ENCODE measurements at regions not wholly inside any gene's neighbourhood (a gene's known extent, or its start where the extent isn't known, plus 50 kb on each side); places are given as distances from the start of the nearest gene placed in this dataset.

DNA sequence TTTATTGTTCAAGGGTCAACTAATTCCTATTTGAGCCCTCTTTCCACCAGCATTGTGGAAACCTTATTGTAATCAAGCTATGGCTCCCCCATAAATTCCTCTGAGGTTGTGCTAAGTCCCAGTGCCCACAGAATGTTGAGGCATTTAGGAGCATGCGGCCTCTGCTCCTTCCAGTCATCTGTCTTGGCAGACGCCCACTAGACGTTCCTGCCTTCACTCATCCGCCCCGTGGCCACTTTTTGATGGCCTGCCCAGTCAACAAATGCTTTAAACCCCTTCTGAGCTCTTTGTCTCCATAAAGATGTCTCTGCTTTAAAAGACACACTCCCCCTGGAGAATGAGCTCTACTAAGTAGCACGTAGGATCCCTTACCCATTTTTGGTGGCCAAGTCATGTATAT lies 104.7 kb downstream of the GAS1 start:
- no peak for DNase-seq
- no peaks in the 10 kb centered on the region for H3K9me3 ChIP-seq
- H3K4me3 ChIP-seq, result no peak overlapping the region
- no peaks in the 10 kb centered on the region for H3K27me3 ChIP-seq (replicated peaks in 1 of 7)
- TF ChIP-seq POLR2A (IDR thresholded peaks at IDR 0.05), result no peak
- no peak for TF ChIP-seq POLR2AphosphoS5 (IDR thresholded peaks at IDR 0.05)
- TF ChIP-seq, protein P1, sequence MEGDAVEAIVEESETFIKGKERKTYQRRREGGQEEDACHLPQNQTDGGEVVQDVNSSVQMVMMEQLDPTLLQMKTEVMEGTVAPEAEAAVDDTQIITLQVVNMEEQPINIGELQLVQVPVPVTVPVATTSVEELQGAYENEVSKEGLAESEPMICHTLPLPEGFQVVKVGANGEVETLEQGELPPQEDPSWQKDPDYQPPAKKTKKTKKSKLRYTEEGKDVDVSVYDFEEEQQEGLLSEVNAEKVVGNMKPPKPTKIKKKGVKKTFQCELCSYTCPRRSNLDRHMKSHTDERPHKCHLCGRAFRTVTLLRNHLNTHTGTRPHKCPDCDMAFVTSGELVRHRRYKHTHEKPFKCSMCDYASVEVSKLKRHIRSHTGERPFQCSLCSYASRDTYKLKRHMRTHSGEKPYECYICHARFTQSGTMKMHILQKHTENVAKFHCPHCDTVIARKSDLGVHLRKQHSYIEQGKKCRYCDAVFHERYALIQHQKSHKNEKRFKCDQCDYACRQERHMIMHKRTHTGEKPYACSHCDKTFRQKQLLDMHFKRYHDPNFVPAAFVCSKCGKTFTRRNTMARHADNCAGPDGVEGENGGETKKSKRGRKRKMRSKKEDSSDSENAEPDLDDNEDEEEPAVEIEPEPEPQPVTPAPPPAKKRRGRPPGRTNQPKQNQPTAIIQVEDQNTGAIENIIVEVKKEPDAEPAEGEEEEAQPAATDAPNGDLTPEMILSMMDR (IDR thresholded peaks at IDR 0.05 in 8 of 11, conservative IDR thresholded peaks at IDR 0.05 in 3 of 11), result no peak
- H3K27ac ChIP-seq, result no peak overlapping the region
- no peaks in the 10 kb centered on the region for H3K36me3 ChIP-seq
- H3K4me1 ChIP-seq, result no peaks in the 10 kb centered on the region
- intact Hi-C loops (cut with DNase I; ENCODE audit: low total_unique reads), result no loop called here
- 71 to 79% (median 74%) methylated on average over 6 of the region's 6 CpGs for WGBS, 5 donors

DNA sequence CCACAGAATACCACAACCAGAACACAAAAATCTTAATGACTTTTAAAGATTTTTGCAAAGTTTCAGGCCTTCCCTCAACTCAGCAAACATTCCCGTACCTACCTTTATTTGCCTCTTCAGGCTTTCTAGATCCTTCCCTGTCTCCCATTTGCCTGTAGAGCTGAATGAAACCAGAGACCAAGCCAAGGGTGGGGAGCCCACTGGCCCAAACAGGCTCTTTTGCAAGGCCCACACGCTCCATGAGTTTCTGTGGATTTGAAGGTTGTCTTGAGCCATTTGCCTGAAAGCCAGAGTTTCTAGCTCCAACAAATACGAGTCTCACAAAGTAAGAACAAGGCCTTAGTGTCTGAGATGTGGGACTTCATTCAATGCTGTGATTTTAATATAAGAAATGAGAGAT lies 107.8 kb downstream of the GAS1 start:
- Histone ChIP-seq H3K9me3 (no peaks in the 10 kb centered on the region), H3K27me3 (replicated peaks in 1 of 7) (no peaks in the 10 kb centered on the region), H3K4me1 (no peaks in the 10 kb centered on the region), H3K4me3 (no peak overlapping the region), H3K27ac (no peak overlapping the region), H3K36me3 (no peaks in the 10 kb centered on the region)
- 80 to 87% (median 82%) methylated on average over 3 of the region's 3 CpGs for WGBS, 5 donors
- no peak for TF ChIP-seq POLR2AphosphoS5 (IDR thresholded peaks at IDR 0.05)
- no peak for TF ChIP-seq POLR2A (IDR thresholded peaks at IDR 0.05)
- intact Hi-C loops (cut with DNase I; ENCODE audit: low total_unique reads), result no loop called here
- DNase-seq, result no peak

DNA sequence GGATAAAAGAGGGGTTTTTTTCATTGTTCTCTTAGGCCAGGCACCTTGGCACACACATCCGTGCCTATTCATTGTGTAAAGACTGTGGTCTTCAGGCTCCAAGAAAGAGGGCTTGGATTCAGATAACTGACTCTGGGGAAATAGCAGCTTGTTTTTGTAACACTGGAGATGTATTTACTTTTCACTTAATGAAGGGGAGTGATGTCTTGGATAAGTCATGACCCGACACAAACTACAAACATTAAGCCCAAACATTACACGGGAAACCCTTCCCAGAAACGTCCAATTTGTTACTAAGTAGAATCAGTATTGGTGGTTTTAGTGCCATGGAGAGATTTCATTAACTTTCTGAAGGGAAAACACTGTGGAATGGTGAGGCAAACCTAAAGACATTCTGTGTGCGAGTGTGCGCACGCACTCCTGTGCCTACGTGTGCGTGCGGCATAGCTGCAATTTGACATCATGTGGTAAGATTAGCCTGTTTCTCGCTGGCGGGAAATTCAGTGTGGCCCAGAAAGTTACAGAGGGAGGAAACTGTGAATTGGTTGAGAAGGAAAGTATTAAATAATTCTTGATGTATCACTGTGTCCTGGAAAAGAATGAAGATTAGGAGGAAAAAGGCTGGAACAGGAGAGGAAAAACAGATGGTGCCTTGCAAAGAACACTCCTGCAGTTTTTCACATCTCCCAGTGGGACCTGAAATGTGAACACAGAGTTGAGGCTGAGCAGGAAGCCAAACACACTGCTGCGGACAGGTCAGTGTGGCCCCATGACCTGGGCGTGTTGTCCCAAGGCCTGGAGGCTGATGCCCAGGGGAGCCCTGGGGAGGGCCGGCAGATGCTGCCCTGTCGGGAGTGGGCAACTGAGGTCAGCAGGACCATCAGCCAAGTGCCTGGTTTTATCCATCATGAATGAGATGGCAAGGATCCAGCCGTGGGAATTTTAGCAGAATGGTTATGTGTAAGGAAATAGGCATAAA lies 108.5 kb downstream of the GAS1 start:
- H3K36me3 ChIP-seq, result no peaks in the 10 kb centered on the region
- no peak for DNase-seq
- H3K27ac ChIP-seq, result no peak overlapping the region
- no peak overlapping the region for H3K4me3 ChIP-seq
- H3K4me1 ChIP-seq, result no peaks in the 10 kb centered on the region
- H3K27me3 ChIP-seq (replicated peaks in 1 of 7), result no peaks in the 10 kb centered on the region
- no peak for TF ChIP-seq POLR2AphosphoS5 (IDR thresholded peaks at IDR 0.05)
- TF ChIP-seq, protein P1 (IDR thresholded peaks at IDR 0.05 in 8 of 11, conservative IDR thresholded peaks at IDR 0.05 in 3 of 11), result no peak
- intact Hi-C loops (cut with DNase I; ENCODE audit: low total_unique reads), result no loop called here
- 82 to 90% (median 85%) methylated on average over 17 of the region's 17 CpGs for WGBS, 5 donors
- H3K9me3 ChIP-seq, result no peaks in the 10 kb centered on the region

DNA sequence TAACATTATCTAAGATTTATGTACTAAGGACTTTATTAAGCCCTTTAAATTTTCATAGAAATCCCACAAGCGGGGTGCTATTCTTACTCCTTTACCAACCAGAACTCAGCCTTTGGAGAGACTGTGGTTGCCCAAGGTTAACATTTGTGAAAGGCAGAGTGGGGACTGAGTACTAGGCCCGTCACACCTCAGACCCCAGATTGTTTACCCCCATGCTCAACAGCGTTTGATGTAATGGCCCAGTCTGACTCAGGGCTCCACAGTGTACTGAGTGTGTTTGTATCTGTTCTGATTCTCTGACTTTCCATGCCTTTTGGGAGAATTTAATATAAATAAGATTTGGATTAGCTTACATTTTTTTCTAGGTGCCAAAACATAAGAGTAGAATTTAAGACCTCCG lies 110.0 kb downstream of the GAS1 start:
- DNase-seq, result no peak
- intact Hi-C loops (cut with DNase I; ENCODE audit: low total_unique reads), result no loop called here
- no peaks in the 10 kb centered on the region for H3K27me3 ChIP-seq (replicated peaks in 1 of 7)
- no peak for TF ChIP-seq POLR2AphosphoS5 (IDR thresholded peaks at IDR 0.05)
- TF ChIP-seq, protein P1 (IDR thresholded peaks at IDR 0.05 in 8 of 11, conservative IDR thresholded peaks at IDR 0.05 in 3 of 11), result no peak
- TF ChIP-seq POLR2A (IDR thresholded peaks at IDR 0.05), result no peak
- no peaks in the 10 kb centered on the region for H3K4me1 ChIP-seq
- H3K27ac ChIP-seq, result no peak overlapping the region
- 81 to 93% (median 84%) methylated on average over 4 of the region's 4 CpGs for WGBS, 5 donors
- no peak overlapping the region for H3K4me3 ChIP-seq
- H3K36me3 ChIP-seq, result no peaks in the 10 kb centered on the region
- no peaks in the 10 kb centered on the region for H3K9me3 ChIP-seq

Data from spleen (tissue), 11 donors.